Stimulated activated naive CD4-positive, alpha-beta T cell (primary cell): ENCODE measurements at regions not wholly inside any gene's neighbourhood (a gene's known extent, or its start where the extent isn't known, plus 50 kb on each side); places are given as distances from the start of the nearest gene placed in this dataset.
"Not testable (repeated sequence)": the region's sequence is repeated elsewhere in the genome, so short reads cannot be mapped to it uniquely, and the experiment has no call there.

ENCODE experiments used
- DNase-seq, 6 experiments: peaks; one replicate each; lab custom pipeline; 2025; lab: John Stamatoyannopoulos, UW

GRCh38 chr11:24171869-24172268 is 325.0 kb upstream of the LUZP2 start:
- DNase-seq, result no peak

DNA sequence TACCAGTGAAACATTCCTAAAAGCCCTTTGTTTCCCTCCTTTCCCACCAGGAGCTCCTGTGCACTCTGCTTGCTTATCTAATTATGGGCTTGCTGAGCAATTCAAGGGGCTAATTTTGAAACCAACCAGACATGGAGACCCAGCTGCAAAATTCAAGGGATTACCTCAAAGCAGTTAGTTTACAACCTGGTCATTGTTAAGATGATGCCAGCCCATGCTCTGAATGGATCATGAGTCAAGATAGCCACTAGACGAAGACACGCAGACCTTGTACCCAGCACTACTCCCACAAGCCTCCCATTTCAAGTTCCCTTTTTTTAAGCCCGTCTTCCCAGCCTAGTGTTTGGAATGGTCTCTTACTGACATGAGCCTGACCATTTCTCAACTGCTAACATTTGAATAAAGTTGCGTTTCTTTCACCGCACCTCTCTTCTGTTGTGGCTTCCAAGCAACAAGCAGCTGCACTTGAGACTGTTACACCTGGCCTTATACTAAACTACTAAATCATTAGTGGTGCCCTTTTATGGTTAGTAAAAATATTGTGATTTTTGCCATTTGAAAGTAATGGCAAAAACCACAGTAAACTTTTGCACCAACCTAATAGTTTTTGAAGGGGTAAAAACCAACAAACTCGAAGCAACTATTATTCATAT is 315.3 kb upstream of the LUZP2 start:
- DNase-seq, result no peak

- not testable (repeated sequence) for DNase-seq
These were observed 311.3 kb upstream of the LUZP2 start for GRCh38 chr11:24185535-24185934.

GRCh38 chr11:24196733-24197132 is 300.1 kb upstream of the LUZP2 start:
- no peak for DNase-seq

GRCh38 chr11:24198481-24198880 is 298.4 kb upstream of the LUZP2 start:
- DNase-seq, result no peak

DNA sequence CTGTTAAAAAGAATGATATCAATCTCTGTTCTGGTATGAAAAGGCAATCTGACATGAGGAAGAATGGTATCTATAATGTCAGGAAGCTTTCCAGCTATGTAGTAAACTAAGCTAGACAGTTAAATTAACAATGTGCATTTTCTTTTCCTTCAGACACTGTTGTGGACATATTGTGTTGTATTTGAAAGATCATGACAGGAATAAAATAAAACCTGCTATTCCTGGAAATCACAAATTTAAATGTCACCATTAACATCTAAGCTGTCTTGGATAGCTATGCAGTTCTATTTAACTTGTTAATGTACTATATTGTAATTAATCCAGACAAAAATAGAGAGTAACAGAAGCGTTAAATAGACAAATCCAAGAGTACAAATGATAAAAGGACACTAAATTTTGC is 297.4 kb upstream of the LUZP2 start:
- DNase-seq, result no peak

GRCh38 chr11:24206030-24206429 is 290.8 kb upstream of the LUZP2 start:
- DNase-seq, result no peak

GRCh38 chr11:24206511-24206910 is 290.3 kb upstream of the LUZP2 start:
- DNase-seq, result no peak

DNA sequence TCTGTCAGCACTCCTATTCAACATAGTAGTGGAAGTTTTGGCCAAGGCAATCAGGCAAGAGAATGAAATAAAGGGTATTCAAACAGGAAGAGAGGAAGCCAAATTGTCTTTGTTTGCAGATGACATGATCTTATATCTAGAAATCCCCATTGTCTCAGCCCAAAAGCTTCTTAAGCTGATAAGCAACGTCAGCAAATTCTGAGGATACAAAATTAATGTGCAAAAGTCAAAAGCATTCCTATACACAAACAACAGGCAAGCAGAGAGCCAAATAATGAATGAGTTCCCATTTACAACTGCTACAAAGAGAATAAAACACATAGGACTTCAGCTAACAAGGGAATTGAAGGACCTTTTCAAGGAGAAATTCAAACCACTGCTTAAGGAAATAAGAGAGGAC is 280.4 kb upstream of the LUZP2 start:
- DNase-seq, result no peak

GRCh38 chr11:24217319-24217718 is 279.5 kb upstream of the LUZP2 start:
- not testable (repeated sequence) for DNase-seq

DNA sequence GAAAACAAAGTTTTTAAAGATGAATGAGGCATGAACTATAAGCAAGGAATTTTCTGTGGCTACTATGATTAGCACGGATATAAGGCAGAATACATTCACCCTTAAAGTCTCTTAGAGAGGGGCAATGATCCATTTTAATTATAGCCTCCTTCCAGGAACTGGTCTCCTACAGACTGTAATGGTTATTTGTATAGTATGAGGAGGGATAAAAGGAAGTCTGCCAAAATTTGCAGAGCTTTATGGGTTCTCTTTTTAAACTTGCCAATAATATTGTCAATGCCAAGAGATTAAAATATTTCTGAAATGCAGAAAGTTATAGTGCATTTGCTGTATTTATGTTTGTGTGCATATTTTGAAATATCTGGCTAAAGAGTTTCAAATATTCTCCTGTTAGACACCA is 271.4 kb upstream of the LUZP2 start:
- DNase-seq, result no peak

DNA sequence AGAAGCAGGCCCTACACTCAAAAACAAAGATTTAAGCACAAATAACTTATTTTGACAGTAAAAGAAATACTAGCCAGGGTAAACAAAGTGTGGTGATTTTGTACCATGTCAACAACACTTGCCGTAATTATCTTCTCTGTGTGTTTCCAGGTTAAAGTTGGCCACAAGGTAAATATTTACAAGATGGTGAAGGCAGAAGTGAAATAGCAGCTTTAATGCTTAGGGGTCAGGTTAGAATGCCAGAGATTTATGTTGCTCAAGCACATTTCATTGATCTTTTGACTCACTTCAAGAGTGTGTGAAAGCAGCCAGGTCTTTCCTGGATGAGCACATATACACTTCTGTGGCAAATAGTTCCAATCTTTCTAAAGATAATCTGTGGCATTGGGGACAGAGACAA is 270.2 kb upstream of the LUZP2 start:
- no peak for DNase-seq

GRCh38 chr11:24233041-24233440 is 263.8 kb upstream of the LUZP2 start:
- DNase-seq, result no peak

GRCh38 chr11:24234822-24235508 is 261.9 kb upstream of the LUZP2 start:
- DNase-seq, result no peak

- no peak for DNase-seq
These were observed 257.8 kb upstream of the LUZP2 start for GRCh38 chr11:24238771-24239645.

GRCh38 chr11:24239930-24240329 is 256.9 kb upstream of the LUZP2 start:
- no peak for DNase-seq

DNA sequence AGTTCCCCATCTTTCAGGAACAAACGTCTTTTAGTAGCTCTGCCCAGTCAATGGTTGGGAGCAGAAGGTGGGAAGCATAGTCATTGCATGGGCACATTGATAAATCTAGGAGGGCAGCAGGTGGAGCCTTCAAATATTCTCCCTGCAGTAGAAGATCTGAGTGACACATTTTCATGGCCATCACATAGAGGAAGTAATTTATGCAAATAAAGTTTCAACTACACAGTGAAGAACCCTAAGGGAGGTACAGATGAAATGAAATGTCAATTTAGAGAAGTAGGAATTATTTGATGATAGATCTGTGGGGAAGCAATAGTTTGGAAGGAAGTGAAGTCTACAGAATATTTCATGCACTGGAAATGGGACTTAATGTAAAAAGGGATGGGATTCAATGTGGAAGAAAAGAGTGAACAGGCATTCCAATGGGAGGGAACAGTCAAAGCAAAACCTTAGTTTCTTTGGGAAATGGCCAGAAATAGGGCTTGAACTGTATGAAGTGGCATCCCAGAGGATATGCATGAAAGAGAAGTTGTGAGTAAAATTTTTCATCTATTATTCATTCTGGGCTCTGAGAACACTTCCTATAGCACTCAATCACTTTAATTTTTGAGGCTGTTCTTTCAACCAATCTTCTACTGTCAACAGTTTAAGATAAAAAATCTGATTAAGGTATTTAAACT is 256.2 kb upstream of the LUZP2 start:
- no peak for DNase-seq

DNA sequence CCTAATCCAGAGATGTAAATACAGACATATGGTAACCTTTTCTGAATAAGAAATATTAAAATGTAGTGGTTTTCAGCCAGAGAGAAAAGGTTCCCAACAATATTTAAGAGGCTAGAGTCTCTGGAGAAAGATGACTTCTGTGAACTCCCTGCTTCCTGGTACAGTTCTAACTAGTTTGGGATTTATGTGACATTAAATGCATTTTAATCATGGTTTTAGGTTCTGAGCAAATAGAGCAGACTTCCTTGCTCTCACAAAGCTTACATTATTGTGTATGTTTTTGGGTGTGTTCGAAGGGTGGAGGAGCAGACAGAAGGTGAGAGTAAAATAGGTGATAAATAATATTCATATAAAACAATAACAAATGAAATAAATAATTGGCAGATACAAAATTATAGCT is 250.1 kb upstream of the LUZP2 start:
- no peak for DNase-seq

DNA sequence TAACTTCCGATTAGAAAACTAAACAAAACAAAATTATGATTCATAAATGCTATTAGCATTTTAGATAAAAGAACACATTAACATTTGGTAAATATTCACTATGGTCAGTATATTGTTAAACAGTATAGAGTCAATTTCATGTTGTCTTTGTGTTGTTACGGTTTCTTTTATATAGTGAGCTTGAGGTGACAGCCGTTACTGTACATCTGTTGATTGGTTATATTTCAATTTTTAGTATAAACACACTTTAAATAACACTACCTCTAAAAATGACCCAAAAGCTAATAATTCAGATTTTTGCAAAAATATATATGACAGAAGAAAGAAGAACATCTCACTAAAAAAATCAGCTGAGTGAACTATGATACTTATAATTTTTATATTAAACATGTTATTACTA is 249.0 kb upstream of the LUZP2 start:
- no peak for DNase-seq

GRCh38 chr11:24249921-24250320 is 246.9 kb upstream of the LUZP2 start:
- no peak for DNase-seq

GRCh38 chr11:24253237-24253760 is 243.6 kb upstream of the LUZP2 start:
- DNase-seq, result no peak

- no peak for DNase-seq
These were observed 232.0 kb upstream of the LUZP2 start for GRCh38 chr11:24264868-24265267.
